ENCODE measurements at regions not wholly inside any gene's neighbourhood (a gene's known extent, or its start where the extent isn't known, plus 50 kb on each side); places are given as distances from the start of the nearest gene placed in this dataset.

DNA sequence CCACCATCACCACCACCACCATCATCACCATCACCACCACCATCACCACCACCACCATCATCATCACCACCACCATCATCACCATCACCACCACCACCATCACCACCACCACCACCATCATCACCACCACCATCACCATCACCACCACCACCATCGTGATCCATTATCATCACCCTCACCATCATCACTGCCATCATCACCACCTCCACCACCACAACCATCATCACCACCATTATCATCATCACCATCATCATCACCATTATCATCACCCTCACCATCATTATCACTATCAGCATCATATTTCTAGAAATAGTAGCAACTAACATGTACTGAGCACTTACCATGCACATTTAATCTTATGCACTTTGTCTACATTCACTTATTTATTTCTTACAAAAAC is 94.9 kb downstream of the C16orf95 start:
- DNase-seq, result no peak

DNA sequence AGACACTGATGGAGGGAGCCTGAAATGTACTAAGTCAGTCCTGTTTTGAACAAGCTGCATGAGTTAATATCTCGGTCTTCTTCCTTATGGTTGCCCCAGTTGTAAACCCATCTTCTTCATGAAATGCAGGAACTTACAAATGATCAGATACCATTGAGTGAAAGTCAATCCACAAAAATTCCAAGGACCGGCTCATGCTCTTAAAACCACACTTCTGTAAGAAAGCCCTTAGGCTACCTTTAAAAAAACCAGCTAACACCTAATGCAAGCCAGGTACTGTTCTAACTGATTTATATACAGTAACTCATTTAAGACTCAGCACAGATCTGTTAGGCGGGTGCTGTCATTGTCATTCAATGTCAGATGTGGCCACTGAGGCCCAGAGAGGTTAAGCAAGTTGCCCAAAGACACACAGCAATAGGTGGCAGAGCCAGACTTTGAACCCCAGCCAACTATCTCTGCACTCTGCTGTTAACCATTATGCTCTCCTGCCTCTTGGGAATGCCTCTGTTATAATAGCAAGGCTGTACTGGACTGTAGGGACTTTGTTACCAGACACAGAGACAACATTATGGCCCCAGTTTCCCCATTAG is 93.4 kb downstream of the C16orf95 start:
- DNase-seq, result no peak

DNA sequence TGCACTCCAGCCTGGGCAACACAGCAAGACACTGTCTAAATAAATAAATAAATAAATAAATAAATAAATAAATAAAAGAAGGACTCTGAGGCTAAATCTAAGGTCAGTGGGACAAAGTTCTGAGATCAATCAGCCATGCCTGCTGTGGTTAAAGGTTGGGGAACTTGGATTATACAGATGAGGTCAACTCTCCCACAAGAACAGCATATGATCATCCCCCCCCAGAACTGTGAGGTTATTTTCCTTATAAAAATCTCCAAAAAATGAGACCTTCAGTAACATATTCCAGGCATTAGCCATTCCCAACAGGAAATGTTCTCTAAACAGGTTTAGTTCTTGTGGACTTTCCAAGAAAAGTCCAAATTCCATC is 90.3 kb downstream of the C16orf95 start:
- DNase-seq, result no peak

GRCh38 chr16:87227296-87227951 is 89.8 kb downstream of the C16orf95 start:
- no peak for DNase-seq

DNA sequence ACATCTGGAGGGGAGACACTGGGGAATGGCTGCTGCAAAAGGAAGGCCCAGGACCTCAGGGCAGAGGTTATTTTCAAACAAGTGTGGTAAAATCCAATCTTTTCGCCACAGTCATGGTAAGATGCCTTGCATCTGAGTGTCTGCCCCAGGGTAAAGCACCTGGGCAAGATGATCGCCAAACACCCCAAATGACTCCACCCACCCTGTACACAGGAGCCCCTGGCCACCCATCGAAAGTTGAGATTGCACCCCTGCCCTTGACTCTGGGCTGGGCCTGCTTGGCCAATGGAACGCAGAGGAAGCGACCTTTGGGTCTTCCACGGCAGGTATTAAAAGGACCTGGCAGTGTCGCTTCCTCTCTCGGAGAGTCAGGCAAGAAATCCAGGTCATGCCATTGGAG is 88.8 kb downstream of the C16orf95 start:
- DNase-seq, result no peak

- DNase-seq, result no peak
Measured at GRCh38 chr16:87229230-87230188, 87.7 kb downstream of the C16orf95 start.

DNA sequence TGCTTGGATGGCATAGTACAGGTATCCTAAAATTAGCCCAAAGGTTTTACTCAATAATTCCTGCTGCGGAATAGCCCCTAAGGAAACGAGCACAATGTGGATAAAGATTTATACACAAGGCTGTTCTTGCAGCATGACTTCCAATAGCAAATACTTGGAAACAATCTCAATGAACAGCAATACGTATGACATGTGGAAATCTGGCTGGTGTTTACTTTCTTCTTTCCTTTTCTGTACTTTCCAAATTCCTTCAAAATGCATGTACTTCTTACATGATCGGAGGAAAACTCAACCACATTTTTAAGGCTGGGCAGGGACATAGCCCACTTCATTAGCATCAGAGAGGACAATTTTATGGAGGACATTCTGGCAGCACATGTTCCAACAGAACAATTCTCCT is 86.6 kb downstream of the C16orf95 start:
- no peak for DNase-seq

DNA sequence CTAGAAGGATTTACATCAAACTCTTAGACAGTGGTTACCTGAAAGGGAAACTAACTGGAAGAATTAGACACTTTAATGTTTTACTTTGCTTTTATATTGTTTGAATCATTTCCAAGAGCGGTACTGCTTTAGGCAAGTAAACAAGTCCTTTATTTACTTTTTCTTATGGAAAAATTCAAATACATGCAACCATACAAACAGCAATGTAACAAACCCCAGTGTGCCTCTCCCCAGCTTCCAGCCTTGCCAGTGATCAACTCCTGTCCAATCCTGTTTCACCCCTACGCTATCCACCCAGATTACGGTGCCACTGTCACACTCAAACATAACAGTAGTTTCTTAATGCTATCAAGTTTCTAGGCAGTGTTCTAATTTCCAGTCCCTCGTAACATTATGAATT is 85.9 kb downstream of the C16orf95 start:
- DNase-seq, result no peak

DNA sequence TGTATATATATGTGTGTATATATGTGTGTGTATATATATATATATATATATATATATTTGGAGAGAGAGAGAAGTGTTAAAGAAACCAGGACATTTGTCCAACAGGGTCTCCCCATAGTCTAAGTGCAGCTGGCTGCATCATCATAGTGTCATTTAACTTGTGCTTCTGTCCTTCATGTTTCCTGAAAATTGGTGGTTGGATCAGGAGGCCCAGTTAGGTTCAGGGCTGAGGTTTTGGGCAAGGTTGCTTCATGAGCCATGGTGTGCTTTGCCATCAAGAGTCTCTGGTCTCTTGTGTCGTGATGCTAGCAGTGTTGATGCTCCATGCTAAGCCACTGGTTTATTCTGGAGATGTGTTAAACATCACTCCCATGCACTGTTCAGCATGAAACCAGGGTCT is 85.3 kb downstream of the C16orf95 start:
- DNase-seq, result no peak

DNA sequence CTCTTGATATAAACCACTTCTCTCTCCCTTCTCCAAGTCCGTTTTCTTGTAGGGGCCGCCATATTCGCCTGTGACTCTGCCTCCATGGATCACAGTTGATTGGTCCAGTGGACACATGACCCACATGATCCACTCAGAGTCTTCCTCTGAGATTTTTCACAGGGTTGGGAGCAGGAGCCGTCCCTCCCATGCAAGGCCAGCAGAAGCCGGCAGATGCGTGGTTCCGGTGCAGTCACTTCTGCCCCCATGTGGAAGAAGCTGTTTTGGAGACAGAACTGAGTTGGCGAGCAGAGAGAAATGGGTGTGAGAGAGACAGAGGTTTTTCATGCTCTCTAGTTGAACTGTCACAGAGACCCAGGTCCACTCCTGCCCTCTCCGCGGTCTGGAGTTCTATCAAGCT is 83.3 kb downstream of the C16orf95 start:
- no peak for DNase-seq

DNA sequence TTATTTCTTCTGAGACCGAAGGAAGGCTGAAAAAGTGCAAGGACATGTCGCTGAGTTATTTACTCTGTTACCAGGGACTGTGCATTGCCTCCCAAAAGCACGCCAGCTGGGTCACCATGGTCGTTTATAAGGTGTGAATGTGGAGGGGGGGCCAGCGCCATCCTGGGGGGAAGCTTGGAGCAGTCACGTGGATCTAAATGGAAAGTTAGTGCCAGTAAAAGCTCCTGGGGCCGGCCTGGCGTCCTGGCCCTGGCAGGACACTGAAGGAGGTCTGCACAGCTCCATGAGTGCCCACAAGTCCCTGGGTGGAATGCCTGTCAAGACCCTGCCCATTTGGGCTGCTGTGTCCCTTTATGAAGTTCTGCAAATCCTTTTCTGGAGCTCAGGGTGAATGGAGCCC is 82.6 kb downstream of the C16orf95 start:
- no peak for DNase-seq

GRCh38 chr16:87235810-87236515 is 81.2 kb downstream of the C16orf95 start:
- no peak for DNase-seq

- DNase-seq, result no peak
Measured at GRCh38 chr16:87236516-87237115, 80.6 kb downstream of the C16orf95 start.

- DNase-seq, result no peak
Measured at GRCh38 chr16:87238361-87238715, 78.9 kb downstream of the C16orf95 start.

GRCh38 chr16:87239545-87239944 is 77.6 kb downstream of the C16orf95 start:
- no peak for DNase-seq

GRCh38 chr16:87240211-87241136 is 76.7 kb downstream of the C16orf95 start:
- DNase-seq, result no peak

DNA sequence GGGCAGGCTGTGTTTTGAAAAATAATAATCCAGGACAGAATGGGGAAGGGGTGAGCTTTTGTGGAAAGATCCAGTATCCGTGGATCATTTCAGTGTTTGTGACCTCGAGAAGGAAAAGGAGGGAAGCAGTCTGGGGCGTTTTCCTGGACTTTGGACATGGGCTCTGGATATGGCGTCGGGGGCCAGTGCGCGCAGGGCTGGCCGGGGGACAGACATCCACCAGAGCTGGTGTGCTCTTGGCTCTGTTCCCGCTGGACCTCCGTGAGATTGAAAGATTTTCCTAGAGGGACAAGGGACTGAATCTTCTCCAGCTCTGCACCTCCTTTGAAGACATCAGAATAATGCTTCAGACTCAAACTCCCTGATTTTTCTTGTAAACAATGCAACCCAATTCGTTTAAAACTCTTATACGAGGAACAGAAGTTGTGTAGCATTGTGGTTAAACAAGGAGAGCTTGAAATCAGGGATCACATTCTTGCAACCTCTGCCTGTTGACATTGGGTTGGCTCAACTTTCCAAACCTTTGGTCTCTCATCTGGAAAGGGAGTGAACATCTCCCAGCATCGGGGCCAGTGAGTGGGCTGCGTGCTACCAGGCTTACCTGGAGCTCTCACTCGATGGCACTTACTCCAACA is 75.9 kb downstream of the C16orf95 start:
- no peak for DNase-seq

- no peak for DNase-seq
Measured at GRCh38 chr16:87243478-87243877, 73.7 kb downstream of the C16orf95 start.

DNA sequence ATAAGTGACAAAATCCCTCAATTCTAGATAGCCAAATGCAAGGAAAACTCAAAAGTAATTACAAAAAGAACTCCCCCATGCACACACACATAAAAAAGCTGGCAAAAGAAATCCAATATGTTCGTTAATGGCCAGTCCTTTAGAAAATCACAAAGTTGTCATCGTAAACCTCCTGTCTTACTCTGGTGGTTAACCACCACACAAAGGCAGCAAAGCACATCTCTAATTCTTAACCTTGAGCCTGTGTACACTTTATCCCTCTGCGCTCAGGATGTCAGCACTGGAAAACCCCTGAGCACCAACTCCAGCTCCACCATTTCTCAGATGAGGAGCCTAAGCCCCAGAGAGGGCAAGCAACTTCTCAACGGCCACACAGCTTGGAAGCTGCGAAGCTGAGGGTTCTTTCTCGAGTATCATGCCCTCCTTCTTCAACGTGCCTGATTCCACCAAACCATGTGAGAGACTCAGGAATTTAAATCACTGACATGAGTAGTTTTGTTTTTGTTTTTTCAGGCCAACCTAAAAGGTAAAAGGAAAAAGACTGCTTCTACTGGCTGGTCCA is 72.5 kb downstream of the C16orf95 start:
- DNase-seq, result no peak

DNA sequence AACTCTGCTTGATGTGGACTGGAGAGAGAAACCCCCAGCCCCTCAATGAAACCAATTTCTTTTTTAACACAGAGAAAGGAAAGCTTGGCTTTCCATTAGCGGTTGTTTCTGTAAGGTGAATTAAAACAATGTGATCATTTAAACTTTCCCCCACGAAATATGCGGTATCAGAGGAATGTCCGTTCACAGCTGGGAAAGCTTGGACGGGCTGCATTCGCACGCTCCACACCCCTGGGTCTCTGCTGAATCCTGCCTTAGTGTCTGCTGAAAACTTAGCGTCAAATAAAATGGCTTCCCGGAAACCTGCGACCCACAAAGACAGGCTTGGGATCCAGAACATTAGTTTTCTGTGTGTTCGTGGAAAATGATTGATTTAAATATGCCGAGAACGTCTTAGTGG is 71.7 kb downstream of the C16orf95 start:
- DNase-seq, result no peak
